Uterus (tissue), 3 donors: ENCODE measurements at regions not wholly inside any gene's neighbourhood (a gene's known extent, or its start where the extent isn't known, plus 50 kb on each side); places are given as distances from the start of the nearest gene placed in this dataset.
"Not testable (repeated sequence)": the region's sequence is repeated elsewhere in the genome, so short reads cannot be mapped to it uniquely, and the experiment has no call there.

Experiments used
- DNase-seq, 2 donors: peaks; one replicate each; pipeline ENCODE4 v3.0.0-alpha.2; 2019 to 2020
- H3K27ac ChIP-seq, 2 donors: fragments of 200-600 bp; sonication (generic); 1 replicate in 1 of 2; 2 replicates in 1 of 2; pipeline ENCODE4 v1.5.1; 2016 to 2018
- H3K27me3 ChIP-seq, 2 donors: fragments of 200-600 bp; sonication (generic); one replicate each; pipeline ENCODE4 v1.5.1; 2018 to 2019; ENCODE audit warnings: control low read depth in 1 of 2
- H3K36me3 ChIP-seq, 2 donors: fragments of 200-600 bp; sonication (generic); one replicate each; pipeline ENCODE4 v1.5.1; 2019; ENCODE audit warnings: control low read depth in 1 of 2
- H3K4me1 ChIP-seq, 2 donors: fragments of 200-600 bp; sonication (generic); one replicate each; pipeline ENCODE4 v1.5.1; 2018 to 2019; ENCODE audit warnings: control low read depth in 1 of 2
- H3K4me3 ChIP-seq, 2 donors: fragments of 200-600 bp; sonication (generic); 1 replicate in 1 of 2; 2 replicates in 1 of 2; pipeline ENCODE4 v1.5.1; 2018 to 2019; ENCODE audit warnings: mild to moderate bottlenecking in 1 of 2
- H3K9me3 ChIP-seq, 2 donors: fragments of 200-600 bp; sonication (generic); one replicate each; pipeline ENCODE4 v1.5.1; 2019; ENCODE audit warnings: control low read depth in 1 of 2
- CTCF ChIP-seq, 4 experiments: fragments of 200-600 bp in 2 of 4; fragments of 450-650 bp in 2 of 4; sonication (generic) in 2 of 4; IDR thresholded peaks; one replicate each; pipeline ENCODE4 v1.5.1; 2016 to 2019; ENCODE audit warnings: antibody characterized with exemption in 4 of 4, mild to moderate bottlenecking in 2 of 4, moderate library complexity in 1 of 4
- POLR2A ChIP-seq, 2 donors: fragments of 450-650 bp; IDR thresholded peaks; one replicate each; pipeline ENCODE4 v1.6.1; 2016; ENCODE audit warnings: antibody characterized with exemption in 2 of 2, mild to moderate bottlenecking in 1 of 2, moderate library complexity in 1 of 2
- intact Hi-C: fragments of 100-400 bp; cut with DNase I; formaldehyde crosslinking; loops from one replicate; pipeline ENCODE4 v1.15.1; 2023; ENCODE audit warnings: low total_unique reads
- donor health status: DM: yes; HTN: yes; CAD: no.

- DNase-seq: no peak
- intact Hi-C loops: no loop called here
Observed at GRCh38 chr5:156219483-156220005, 107.4 kb upstream of the SGCD start.

GRCh38 chr5:156221816-156222215 lies 105.1 kb upstream of the SGCD start:
- intact Hi-C loops: no loop called here
- Histone ChIP-seq H3K4me3 (no peak overlapping the region), H3K27me3 (no peaks in the 10 kb centered on the region), H3K36me3 (no peaks in the 10 kb centered on the region), H3K9me3 (no peaks in the 10 kb centered on the region), H3K27ac (no peak overlapping the region), H3K4me1 (no peaks in the 10 kb centered on the region)
- no peak for DNase-seq
- TF ChIP-seq CTCF (IDR thresholded peaks at IDR 0.05) (no peak), POLR2A (IDR thresholded peaks at IDR 0.05) (no peak)

More at GRCh38 chr5:156219483-156220005, 107.4 kb upstream of the SGCD start:
- TF ChIP-seq CTCF (IDR thresholded peaks at IDR 0.05) (no peak), POLR2A (IDR thresholded peaks at IDR 0.05) (no peak)
- H3K9me3 ChIP-seq: no peaks in the 10 kb centered on the region
- H3K4me3 ChIP-seq: no peak overlapping the region
- no peaks in the 10 kb centered on the region for H3K27me3 ChIP-seq
- no peaks in the 10 kb centered on the region for H3K4me1 ChIP-seq
- no peaks in the 10 kb centered on the region for H3K36me3 ChIP-seq
- no peak overlapping the region for H3K27ac ChIP-seq

DNA sequence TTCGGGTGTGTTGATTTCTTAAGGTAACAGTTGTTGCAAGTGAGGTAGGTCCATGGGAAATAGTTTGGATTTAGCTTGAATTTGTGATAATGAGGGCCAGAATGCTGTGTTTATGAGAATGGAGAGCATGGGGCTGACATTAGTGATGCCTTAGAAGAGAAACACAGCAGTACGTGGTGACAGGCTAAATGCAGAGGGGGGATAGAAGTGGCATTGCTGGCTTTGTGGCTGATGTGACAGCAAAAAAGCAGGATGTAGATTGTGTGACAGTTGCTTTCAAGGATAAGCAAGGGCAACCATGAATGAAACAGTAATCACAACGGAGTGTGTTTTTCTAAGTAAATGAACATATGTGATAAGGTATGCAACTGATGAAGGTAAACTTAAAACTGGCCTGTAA lies 103.4 kb upstream of the SGCD start:
- no peak for TF ChIP-seq POLR2A (IDR thresholded peaks at IDR 0.05)
- no peak for TF ChIP-seq CTCF (IDR thresholded peaks at IDR 0.05)
- no peaks in the 10 kb centered on the region for H3K27me3 ChIP-seq
- no peak for DNase-seq
- H3K4me3 ChIP-seq: no peak overlapping the region
- H3K27ac ChIP-seq: no peak overlapping the region
- no peaks in the 10 kb centered on the region for H3K9me3 ChIP-seq
- H3K4me1 ChIP-seq: no peaks in the 10 kb centered on the region
- intact Hi-C loops: no loop called here
- no peaks in the 10 kb centered on the region for H3K36me3 ChIP-seq

DNA sequence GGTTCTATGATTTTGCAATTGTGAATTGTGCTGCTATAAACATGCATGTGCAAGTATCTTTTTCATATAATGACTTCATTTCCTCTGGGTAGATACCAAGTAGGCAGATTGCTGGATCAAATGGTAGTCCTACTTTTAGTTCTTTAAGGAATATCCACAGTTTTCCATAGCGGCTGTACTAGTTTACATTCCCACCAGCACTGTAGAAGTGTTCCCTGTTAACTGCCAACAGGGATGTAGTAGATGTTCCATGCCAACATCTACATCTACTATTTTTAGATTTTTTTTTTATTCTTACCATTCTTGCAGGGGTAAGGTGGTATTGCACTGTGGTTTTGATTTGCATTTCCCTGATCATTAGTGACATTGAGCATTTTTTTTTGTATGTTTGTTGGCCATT lies 100.5 kb upstream of the SGCD start:
- H3K27me3 ChIP-seq, intact Hi-C loops, H3K27ac ChIP-seq, H3K4me3 ChIP-seq, H3K36me3 ChIP-seq, H3K9me3 ChIP-seq, H3K4me1 ChIP-seq, DNase-seq: not testable (repeated sequence)

DNA sequence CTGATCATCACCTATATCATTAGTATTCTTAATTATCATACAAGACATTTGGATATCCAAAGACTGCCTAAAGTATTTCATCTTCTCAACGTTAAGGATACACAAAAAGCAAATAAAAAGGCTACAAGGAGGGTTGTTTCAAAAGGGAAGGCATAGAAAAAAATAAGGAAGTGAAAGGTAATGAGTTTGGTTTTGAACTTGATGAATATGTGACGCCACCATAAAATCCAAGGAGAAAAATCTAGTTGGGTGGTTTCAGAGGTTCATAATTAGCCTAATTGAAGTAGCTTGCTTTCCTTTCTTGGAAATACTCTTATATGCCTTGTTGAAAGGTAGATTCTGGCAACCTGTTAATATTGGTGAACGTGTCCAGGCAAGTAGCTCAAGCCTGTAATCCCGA lies 96.1 kb upstream of the SGCD start:
- intact Hi-C loops: no loop called here
- Histone ChIP-seq H3K4me3 (no peak overlapping the region), H3K4me1 (no peaks in the 10 kb centered on the region), H3K27ac (no peak overlapping the region), H3K36me3 (no peaks in the 10 kb centered on the region), H3K9me3 (no peaks in the 10 kb centered on the region), H3K27me3 (no peaks in the 10 kb centered on the region)
- no peak for DNase-seq
- TF ChIP-seq CTCF (IDR thresholded peaks at IDR 0.05): no peak
- no peak for TF ChIP-seq POLR2A (IDR thresholded peaks at IDR 0.05)

- TF ChIP-seq CTCF (IDR thresholded peaks at IDR 0.05) (no peak), POLR2A (IDR thresholded peaks at IDR 0.05) (no peak)
- no peak for DNase-seq
- intact Hi-C loops: no loop called here
Observed at GRCh38 chr5:156232251-156232869, 94.6 kb upstream of the SGCD start.

More at GRCh38 chr5:156232251-156232869, 94.6 kb upstream of the SGCD start:
- H3K36me3 ChIP-seq: no peaks in the 10 kb centered on the region
- no peak overlapping the region for H3K27ac ChIP-seq
- H3K9me3 ChIP-seq: no peaks in the 10 kb centered on the region
- H3K27me3 ChIP-seq: no peaks in the 10 kb centered on the region
- H3K4me1 ChIP-seq: no peaks in the 10 kb centered on the region
- H3K4me3 ChIP-seq: no peak overlapping the region
